ENCODE measurements at regions not wholly inside any gene's neighbourhood (a gene's known extent, or its start where the extent isn't known, plus 50 kb on each side); places are given as distances from the start of the nearest gene placed in this dataset.

GRCh38 chr4:17092736-17093437 is 194.4 kb upstream of the LDB2 start:
- TF ChIP-seq, protein P1, sequence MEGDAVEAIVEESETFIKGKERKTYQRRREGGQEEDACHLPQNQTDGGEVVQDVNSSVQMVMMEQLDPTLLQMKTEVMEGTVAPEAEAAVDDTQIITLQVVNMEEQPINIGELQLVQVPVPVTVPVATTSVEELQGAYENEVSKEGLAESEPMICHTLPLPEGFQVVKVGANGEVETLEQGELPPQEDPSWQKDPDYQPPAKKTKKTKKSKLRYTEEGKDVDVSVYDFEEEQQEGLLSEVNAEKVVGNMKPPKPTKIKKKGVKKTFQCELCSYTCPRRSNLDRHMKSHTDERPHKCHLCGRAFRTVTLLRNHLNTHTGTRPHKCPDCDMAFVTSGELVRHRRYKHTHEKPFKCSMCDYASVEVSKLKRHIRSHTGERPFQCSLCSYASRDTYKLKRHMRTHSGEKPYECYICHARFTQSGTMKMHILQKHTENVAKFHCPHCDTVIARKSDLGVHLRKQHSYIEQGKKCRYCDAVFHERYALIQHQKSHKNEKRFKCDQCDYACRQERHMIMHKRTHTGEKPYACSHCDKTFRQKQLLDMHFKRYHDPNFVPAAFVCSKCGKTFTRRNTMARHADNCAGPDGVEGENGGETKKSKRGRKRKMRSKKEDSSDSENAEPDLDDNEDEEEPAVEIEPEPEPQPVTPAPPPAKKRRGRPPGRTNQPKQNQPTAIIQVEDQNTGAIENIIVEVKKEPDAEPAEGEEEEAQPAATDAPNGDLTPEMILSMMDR (IDR thresholded peaks at IDR 0.05), result no peak
- TF ChIP-seq POLR2AphosphoS5 (IDR thresholded peaks at IDR 0.05) (no peak), EP300 (IDR thresholded peaks at IDR 0.05) (no peak), POLR2A (IDR thresholded peaks at IDR 0.05) (no peak)

Measured in sigmoid colon (tissue), 4 donors.